ENCODE measurements at regions not wholly inside any gene's neighbourhood (a gene's known extent, or its start where the extent isn't known, plus 50 kb on each side); places are given as distances from the start of the nearest gene placed in this dataset.
A peak's percentile ranks its signal among the peaks of the same experiment; 100 is the strongest.
"Not testable (repeated sequence)": the region's sequence is repeated elsewhere in the genome, so short reads cannot be mapped to it uniquely, and the experiment has no call there.

DNA sequence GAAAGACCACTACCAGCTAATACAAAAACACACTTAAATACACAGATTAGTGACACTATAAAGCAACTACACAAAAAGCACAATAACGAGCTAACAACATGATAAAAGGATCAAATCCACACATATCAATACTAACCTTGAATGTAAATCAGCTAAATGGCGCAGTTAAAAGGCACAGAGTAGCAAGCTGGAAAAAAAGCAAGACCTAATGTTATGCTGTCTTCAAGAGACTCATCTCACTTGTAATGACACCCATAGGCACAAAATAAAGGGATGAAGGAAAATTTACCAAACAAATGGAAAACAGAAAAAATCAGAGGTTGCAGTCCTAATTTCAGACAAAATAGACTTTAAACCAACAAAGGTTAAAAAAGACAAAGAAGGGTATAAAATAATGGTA, 86.3 kb downstream of the NUS1 start:
- no peak for DNase-seq

DNA sequence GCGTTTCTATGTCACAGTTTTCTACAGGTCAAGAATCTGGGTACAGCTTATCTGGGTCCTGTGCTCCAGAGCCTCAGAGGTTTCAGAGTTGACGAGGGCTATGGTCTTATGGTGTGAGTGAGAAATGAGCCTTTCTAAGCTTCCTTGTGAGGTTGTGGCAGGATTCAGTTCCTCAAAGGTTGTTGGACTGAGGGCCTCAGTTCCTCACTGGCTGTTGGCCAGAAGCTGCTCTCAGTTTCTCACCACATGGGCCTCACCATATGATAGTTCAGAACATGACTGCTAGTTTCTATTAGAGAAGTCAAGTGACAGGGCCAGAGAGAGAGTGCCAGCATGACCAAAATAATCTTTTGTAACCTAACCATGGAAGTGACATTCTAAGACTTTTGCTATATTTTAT, 96.1 kb downstream of the NUS1 start:
- no peak for DNase-seq

DNA sequence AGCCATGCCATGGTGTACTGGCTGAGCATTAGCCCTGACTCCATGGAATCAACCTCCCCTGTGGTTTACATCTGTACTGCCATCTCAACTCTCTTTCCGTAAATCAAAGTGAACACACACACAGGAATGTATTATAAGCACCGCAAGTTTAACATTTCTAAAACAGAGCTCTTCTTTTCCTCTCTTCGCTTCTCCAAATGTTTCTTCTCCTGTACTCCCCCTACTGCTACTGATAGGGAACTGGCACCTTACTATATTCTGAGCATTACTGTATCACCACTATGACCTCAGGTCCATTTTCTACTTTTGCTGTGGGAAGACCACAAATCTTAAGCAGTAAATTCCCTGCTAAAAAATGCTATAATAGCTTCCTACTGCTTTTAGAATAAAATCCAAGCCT, 101.2 kb downstream of the NUS1 start:
- DNase-seq, result peak; percentile 5

DNA sequence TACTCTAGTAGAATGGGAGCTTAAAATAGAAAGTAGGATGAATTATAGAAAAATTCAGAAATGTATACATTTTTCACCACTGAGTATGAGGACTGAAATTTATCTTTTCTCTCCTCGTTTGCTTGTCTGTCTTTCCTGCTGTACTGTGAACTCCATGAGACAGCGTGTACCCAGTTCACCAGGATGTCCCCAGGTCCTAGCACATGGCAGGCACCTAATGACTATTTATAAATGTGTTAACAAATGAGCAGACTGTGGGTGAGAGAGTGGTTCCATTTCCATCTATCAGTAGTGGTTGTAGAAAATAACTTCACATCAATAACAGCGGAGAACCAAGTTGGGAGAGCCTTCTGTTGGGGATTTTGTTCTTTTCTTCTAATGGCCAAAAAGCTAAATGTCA, 106.3 kb downstream of the NUS1 start:
- no peak for DNase-seq

DNA sequence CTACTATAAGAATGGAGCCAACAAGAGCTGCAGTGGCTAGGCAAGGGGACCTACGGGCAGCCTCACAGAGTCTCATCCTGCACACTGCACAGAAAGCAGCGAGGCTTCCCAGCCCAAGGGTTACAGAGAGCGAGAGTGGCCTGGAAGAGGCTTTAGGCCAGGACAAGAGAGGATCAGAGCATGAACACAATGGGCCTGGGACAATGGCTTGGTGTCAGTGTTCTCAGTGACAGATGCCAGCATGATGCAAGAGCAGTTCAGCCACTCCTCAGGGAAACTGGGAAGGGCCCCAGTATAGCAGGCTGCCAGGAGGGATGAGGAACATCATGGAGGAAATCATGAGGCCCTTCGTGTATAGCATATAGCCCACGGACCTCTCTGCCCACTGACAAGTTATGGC, 108.0 kb downstream of the NUS1 start:
- no peak for DNase-seq

DNA sequence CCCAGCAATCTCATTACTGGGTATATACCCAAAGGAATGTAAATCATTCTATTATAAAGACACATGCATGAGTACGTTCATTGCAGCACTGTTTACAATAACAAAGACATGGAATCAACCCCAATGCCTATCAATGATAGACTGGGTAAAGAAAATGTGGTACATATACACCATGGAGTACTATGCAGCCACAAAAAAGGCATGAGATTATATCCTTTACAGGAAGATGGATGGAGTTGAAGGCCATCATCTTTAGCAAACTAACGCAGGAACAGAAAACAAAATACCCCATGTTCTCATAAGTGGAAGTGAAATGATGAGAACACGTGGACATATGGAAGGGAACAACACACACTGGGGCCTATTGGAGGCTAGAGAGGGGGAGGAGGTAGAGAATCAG, 115.7 kb downstream of the NUS1 start:
- DNase-seq, result no peak

DNA sequence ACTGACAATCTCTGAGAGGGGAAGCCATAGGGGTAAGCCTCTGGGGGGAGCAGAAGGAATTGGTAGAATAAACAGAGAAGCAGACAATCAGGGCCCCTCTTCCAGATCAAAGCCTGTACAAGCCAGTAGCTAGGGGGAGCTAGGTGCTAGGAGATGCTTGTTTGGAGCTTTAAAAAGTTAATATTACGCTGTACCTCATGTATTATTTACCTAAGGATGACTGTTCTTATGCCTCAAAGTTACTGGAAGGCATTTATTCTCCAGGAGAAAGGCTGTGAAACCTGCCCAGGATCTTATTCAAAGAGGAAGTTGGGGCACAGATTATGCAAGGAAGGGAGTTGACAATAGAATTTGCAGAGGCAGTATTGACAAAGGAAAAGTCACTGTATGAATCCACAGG, 111.8 kb upstream of the SLC35F1 start:
- no peak for DNase-seq

DNA sequence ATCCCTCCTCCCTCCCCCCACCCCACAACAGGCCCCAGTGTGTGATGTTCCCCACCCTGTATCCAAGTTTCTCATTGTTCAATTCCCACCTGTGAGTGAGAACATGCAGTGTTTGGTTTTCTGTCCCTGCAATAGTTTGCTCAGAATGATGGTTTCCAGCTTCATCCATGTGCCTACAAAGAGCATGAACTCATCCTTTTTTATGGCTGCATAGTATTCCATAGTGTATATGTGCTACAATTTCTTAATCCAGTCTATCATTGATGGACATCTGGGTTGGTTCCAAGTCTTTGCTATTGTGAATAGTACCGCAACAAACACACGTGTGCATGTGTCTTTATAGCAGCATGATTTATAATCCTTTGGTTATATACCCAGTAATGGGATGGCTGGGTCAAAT, 108.2 kb upstream of the SLC35F1 start:
- DNase-seq, result not testable (repeated sequence)

DNA sequence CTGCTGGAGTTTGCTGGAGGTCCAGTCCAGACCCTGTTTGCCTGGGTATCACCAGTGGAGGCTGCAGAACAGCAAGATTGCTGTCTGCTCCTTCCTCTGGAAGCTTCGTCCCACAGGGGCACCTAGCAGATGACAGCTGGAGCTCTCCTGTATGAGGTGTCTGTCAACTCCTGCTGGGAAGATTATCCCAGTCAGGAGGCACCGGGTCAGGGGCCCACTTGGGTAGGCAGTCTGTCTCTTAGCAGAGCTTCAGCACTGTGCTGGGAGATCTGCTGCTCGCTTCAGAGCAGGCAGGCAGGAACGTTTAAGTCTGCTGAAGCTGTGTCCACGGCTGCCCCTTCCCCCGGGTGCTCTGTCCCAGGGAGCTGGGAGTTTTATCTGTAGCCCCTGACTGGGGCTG, 96.8 kb upstream of the SLC35F1 start:
- DNase-seq, result no peak

DNA sequence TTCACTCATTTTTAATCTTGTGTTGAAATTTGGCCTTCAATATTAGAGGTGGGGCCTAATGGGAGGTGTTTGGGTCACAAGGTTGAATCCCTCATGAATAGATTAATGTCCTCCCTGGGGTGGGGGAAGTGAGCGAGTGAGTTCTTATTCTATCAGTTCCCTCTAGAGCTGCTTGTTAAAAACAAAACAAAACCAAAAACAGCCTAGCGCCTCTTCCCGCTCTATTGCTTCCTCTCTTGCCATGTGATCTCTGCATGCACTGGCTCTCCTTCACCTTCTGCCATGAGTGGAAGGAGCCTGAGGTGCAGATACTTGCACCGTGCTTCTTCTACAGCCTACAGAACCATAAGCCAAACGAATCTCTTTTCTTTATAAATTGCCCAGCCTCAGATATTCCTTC, 89.6 kb upstream of the SLC35F1 start:
- no peak for DNase-seq

DNA sequence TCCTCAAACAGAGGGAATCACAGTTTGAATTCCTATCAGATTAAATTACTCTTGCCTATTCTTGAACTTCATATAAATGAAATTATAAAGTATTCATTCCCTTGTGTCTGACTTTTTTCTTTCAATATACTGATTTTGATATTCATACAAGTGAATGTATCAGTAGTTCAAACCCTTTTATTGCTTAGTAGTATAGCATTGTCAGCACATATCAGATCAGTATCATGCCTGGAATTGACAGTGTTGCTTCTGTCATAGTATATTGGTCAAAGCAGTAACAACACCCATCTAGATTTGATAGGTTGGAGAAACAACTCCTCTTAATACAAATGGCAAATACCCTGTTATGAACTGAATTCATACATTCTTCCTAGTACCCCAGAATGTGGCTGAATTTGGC, 89.1 kb upstream of the SLC35F1 start:
- no peak for DNase-seq

DNA sequence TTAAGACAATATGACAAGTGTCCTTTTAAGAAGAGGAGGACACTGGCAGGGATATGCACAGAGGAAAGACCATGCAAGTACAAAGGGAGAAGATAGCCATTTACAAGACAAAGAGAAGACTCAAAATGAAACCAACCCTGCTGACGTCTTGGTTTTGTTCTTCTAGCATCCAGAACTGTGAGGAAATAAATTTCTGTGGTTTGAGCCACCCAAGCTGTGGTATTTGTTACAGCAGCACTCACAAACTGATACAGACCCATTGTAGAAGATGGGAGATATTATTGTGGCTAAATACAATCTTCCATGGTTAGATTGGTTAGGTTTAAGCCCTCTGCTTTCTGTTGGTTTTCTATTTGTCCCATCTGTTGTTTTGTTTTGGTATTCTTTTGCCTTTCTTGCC, 88.6 kb upstream of the SLC35F1 start:
- no peak for DNase-seq

DNA sequence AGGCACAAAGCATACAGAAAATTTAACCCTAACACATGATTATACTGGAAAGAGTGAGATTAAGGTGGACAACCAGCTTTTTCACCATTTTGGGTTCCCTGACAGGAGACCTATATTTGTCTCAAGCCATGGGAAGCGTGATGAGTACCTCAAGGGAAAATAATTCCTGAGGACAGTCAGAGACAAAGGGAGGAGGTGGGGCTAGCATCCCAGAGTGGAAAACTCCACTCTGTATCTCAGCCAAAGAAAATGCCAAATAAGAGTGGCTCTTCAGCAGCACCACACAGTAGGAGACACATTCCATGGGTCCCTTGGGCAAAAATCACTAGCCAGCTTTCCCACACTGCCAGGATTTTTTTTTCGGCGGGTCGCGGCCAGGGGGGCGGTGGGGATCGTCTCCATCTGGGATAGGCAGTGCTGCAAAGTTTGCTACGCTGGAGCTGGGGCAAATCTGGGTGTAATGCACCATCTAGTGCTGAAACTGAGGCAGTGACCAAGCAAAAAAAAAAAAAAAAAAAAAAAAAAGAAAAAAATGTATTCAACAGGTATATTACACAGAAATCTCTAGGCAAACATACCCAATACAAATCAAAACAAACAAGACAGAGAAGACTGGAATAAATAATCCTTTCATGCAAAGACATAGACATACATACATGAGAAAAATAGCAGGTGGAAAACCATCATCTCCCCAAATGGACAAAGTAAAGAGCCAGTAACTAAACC, 77.3 kb upstream of the SLC35F1 start:
- DNase-seq, result peak; percentile 30

DNA sequence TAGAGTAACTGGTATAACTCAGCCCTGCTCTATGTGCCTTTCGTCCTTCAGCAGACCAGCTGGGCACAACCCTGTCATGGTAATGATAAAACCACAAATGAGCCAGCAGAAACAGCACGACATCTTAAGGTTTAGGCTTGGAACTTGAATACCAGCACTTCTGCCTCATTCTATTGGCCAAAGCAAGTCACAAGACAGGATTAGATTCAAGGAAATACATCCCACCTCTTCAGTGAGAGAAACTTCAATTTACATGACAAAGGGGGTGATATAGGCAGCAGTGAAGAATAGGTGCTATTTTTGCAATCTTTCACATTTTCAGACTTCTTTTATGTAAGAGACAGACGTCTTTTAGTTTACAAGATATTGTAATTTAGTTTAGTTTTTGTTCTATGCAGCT, 69.8 kb upstream of the SLC35F1 start:
- no peak for DNase-seq

DNA sequence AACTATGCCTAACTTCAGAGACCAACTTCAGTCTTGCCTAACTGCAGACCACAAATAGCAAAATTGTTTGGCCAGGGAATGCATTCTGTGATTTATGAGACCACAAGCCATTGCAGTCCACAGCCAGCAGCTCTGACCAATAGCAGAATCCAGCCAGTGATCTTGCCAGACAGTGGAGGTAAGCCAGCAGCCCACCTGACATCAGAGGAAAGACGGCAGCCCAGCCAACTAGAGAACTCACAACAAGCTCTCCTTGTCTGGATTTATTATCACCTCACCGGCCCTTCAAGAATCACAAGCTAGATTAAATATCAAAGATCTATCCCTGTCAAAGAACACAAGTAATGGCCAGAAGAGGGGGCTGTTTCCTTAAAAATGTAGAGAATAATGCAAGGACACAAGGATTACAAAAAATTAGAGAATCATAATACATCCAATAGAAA, 66.5 kb upstream of the SLC35F1 start:
- DNase-seq, result peak; percentile 68

DNA sequence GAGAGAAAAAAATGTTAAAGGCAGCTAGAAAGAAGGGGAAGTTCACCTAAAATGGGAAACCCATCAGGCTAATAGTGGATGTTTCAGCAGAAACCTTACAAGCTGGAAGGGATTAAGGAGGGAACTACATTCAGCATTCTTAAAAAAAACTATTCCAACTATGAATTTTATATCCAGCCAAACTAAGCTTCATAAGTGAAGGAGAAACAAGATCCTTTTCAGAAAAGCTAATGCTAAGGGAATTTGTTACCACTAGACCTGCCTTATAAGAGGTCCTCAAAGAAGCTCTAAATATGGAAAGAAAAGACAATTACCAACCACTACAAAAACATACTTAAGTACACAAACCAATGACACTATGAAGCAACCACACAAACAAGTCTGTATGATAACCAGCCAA, 59.2 kb upstream of the SLC35F1 start:
- no peak for DNase-seq

DNA sequence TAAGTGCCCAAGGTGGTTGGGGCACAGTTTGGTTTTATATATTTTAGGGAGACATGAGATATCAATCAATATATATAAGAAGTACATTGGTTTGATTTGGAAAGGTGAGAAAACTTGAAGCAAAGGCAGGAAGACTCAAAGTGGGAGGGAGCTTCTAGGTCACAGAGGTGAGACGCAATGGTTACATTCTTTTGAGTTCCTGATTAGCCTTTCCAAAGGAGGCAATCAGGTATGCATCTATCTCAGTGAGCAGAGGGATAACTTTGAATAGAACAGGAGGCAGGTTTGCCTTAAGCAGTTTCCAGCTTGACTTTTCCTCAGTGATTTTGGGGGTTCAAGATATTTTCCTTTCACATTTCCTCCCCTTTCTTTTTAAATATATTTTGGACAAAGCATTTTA, 58.0 kb upstream of the SLC35F1 start:
- DNase-seq, result no peak

All from hematopoietic multipotent progenitor cell treated with erythropoietin and hydrocortisone succinate and interleukin-3 and kit ligand, for 6 days (in vitro differentiated cells).